HuH-7 (cell line): ENCODE measurements at regions not wholly inside any gene's neighbourhood (a gene's known extent, or its start where the extent isn't known, plus 50 kb on each side); places are given as distances from the start of the nearest gene placed in this dataset.

Experiments used
- DNase-seq: peaks from one replicate; pipeline ENCODE4 v3.0.0; 2011; ENCODE audit warnings: low spot score

DNA sequence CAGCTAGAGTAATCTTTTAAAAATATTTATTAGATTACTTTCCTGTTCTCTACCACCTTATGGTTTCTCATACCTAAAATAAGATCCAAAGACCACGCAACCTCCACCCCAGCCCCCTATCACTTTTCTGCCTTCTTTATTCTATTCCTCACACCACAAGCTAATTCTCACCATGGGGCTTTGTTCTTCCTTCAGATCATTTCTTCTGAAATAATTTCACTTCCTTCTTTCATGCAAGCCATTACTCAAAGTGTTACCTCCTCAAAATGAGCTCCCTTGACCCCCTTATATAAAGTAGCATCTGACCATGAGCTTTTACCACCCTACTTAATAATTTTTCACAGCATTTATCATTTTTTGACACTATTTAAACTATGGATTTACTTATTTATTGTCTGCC is 233.2 kb upstream of the TMCO5A start:
- DNase-seq, result no peak

DNA sequence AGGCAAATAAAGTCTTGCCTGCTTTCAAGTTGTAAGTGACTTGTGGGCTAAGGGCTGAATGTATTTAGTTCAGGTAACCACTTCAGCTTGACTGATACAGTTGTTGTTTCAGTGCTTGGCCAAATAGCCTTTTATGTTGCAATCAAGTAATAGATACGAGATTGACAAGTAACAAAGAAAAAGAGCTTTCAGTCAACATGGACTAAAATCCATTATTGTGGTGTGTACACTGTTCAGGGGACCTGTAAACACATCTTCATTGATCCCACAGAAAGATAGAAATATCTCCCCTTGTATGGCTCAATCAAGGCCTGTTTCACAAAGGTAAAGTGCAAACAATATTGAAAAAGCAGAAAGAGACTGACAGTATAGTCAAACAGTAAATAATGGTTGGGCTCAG is 224.8 kb upstream of the TMCO5A start:
- peak; percentile 1 for DNase-seq

DNA sequence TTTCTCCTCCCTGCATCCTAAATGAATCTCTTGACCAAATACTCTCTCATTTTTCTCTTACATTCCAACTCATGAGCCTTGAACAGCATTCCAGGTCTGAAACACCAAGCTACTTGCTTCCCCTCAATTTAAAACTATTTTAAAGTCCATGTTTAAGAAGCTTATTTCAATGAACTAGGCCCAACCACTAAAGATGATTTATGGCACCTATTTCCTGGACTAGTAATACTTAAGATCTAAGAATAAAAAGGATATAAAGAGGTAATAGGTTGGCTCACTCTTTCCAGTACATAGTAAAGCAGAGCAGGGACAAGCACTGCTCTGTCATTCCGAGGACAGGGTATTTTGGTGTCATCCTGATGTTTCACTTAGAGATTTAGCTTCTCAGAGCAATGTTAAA is 219.3 kb upstream of the TMCO5A start:
- no peak for DNase-seq

DNA sequence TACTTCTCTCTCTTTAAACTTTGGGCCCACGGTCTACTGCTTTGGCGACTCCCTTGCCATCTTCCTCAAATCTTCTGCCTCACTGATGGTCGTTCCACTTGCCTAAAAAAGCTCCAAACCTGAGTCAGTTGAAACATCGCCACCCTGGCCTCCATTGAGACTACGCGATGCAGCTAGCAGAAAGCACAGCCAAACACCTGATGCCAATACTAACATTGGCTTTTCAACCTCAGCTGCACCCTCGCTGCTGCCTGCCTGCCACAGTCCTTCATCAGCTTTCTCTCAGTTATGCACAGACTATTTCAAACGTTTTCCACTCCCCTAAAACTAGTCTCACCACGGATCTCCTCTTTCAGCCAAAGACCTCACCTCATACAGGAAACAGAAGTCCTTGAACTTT is 214.2 kb upstream of the TMCO5A start:
- DNase-seq, result no peak

DNA sequence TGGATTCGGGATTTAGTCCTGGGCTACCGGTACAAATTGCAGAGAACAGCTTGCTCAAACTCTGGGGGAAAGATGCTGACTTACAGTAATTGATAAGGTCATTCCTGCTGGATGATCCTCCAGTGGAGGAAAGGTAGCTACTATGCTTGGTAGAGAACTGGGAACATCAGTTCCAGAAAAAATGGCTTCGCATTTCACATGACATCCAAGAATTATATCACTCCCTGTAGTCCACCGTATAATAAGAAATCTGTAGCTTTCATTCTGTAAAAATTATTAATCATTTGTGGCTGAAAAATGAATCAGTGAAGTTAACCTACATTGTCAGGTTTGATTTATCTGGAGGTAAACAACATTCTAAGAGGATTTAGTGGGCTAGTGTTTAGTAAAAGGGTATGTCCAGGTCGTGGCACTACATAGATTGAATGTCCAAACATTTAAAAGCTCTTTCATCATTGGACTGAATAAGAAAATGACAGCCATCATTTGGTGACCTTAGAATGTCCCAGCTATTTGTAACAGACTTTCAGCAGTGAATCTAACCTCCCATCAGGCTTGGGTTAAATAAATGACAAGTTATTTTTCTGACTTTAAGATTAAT is 203.2 kb upstream of the TMCO5A start:
- no peak for DNase-seq

DNA sequence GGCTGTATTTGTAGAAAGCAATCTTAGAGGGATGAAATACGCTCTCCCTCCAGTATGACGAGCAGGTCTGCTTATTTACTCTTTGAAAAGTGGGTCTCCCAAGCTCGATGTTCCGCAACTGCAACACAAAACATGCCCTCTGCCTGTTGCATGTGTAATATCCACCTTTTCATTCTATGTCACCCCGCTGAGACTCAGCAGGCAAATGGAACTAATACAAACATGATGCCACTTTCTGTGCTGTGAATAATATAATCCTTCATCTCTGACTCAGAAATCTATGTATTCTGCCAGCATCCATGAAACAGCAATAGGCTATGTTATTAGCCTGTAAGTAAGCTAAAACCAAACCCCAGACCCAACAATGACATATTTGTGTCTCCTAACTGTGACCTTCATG is 200.8 kb upstream of the TMCO5A start:
- DNase-seq, result no peak

DNA sequence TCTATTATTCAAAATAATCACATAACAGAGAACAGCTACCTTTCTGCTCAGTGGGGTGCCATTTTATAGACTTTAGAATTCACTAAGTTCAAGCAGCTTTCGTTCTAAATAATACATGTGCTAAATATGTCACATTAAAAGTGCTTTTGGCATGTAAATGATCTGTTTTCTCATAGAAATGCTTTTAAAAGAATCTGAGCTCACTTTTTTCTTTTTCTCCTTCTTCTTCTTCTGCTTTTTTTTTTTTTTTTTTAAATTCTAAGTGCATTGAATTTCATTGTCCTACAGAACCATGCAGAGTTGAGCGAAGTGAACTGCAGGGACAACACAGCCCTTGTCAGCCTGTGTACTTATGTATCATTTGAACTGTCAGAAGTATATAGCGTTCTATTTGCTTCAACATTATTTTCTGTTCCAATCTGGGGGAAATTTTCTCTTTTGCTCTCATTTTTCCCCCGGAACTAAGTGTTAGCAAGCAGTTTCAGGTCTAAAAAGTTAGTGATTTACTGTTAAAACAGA is 193.8 kb upstream of the TMCO5A start:
- DNase-seq, result no peak

DNA sequence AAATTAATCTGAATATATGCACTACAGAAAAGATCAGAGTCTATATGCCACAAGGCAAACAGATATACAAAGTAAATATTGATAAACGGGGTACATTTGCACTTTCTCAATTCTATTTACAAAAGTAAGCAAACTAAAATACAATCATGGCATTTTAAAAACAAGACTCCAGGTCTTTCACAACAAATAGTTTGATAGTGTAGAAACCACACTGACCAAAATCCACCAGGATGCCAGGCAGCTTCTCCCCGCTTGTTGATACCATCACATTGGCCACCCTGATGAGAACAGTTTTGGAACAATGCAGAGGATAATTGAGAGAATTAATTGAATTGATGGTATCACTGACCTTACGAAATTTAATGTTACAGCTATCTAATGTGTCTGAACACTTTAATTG is 190.6 kb upstream of the TMCO5A start:
- no peak for DNase-seq

DNA sequence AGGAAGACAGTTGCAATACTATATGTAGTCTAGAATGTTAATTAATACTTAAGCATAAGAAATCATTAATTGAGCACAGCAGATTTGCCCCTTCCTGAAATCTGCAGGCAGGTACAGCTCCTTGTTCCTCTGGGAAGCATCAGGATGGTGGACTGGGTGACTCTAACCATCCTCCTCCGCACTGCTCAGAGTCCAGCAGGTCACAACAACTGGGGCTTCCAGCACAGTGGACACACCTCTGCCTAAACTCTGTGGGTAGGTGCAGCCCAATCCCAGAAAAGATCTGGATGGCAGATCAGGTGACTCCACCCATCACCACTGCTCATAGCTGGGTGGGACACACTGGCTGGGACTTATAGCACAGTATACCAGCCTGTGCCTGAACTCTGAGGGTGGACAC is 189.9 kb upstream of the TMCO5A start:
- DNase-seq, result no peak

DNA sequence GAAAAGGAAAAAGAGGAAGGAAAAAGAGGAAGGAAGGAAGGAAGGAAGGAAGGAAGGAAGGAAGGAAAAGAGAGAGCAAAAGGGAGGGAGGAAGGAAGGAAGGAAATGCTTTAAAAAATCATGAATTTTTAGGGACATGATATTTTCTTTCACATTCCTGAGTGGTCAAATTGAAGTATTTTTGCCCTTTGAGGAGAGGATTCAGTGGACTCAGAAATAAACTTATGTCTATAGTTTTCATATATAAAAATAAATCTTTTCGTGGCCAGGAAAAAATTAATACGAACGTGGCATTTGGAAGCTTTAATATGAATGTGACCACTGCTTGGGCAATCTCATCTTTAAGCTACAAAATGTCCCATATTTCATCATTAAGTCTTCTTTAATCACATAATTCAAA is 183.0 kb upstream of the TMCO5A start:
- no peak for DNase-seq

DNA sequence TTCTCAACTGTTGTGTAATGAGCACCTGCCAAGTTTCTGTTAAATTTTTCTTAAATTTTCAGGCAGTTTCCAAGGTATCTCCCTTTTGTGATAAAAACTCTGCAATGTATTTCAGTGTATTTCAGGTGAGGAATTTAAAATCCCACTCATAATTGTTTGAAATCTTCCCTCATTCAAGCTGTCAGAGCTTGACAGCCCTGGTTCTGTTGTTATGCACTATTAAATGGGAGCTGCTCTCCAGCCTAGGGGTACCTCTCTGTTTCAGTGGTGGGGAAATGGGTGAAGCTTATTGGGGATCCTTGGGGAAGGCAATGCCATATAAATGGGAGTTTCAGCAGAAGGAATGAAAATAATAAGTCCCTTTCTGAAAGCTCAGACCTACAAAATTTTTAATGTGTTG is 178.0 kb upstream of the TMCO5A start:
- no peak for DNase-seq

DNA sequence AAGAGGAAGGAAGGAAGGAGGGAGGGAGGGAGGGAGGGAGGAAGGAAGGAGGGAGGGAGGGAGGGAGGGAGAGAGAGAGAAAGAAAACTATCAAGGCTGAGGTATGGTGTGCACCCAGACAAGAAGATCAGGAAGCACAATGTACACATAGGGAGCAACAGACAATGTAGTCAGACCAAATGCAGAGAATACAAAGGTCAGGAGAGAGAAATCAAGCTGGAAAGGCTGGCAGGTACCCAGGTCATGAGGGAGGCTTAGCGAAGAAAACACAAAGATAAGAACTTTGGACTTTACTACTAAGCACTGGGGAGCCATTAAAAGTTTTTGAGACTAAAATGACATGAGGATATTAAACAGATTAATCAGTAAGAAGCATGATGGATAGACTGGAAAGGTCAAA is 176.0 kb upstream of the TMCO5A start:
- peak; percentile 8 for DNase-seq

DNA sequence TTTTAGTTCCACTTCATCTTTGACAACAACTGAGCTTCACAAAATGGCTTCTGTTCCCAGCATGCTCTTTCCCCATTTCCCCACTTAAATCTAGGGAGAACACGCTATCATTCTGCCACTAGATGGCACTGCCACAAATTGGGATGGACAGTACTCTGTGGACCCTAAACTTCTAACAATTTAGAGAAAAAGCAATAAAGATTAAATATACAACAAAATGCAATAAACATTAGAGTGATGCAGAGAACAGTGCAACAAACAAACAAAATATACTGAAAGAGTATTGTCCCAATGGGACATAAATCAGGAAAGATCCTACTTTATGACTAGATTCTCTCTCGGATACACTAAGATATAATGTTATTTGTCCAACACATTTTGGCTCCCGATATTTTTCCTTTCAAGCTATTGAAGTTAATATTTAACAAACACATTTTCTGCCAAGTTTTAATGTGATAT is 169.7 kb upstream of the TMCO5A start:
- DNase-seq, result peak; percentile 15

DNA sequence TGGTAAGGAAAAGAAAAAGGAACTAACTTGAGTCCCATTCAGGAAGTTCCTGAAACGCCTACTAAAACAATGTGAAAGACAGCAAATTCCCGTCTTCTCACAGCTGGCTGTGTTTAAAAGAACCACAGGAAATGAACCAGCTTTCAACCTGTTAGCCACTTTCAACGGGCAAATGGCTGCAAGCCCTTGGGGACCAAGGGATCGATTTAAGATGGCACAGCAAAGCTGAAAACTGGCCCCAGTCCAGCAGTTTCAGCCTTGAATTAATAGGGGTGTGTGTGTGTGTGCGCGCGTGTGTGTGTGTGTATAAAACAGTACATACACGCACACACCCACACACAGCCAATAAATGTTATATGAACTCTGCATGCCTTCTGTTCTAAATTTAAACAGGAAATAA is 168.7 kb upstream of the TMCO5A start:
- no peak for DNase-seq

DNA sequence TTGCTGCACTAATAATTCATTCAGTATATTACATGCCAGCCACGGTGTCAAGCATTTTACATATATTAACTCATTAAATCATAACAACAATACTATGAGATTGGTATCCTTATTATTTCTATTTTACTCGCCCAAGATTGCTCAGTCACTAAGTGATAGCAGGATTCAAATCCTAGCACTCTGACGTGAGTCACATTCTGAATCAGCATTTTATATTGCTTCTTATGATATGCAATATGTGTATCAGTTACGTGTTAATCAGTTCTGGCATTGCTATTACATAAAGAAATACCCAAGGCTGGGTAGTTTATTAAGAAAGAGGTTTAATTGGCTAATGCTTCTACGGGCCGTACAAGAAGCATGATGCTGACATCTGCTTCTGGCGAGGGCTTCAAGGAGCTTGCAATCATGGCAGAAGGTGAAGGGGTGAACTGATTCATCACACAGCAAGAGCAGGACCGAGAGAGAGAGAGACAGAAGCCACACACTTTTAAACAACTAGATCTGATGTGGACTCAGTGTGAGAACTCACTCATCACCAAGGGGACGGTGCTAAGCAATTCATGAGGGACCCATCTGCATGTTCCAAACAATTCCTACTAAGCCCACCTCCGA is 166.5 kb upstream of the TMCO5A start:
- no peak for DNase-seq

DNA sequence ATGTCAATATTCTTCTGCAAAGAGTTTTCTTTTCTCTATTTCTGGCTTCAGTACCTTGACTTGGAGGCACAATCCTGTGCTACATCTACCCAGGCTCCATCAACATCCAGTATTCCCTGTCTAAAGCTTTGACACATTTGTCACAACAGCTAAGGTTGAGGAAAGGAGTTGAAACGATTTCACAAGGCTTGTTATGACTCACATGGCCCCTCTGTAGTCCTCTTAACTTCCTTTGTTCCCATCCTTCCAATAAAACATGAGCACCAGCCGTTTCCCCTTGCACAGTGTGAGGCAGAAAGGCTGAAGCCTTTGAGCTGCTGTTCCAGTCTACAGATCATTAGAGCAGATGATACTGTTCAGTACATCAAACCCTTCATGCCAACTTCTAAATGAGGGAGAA is 163.0 kb upstream of the TMCO5A start:
- DNase-seq, result no peak

DNA sequence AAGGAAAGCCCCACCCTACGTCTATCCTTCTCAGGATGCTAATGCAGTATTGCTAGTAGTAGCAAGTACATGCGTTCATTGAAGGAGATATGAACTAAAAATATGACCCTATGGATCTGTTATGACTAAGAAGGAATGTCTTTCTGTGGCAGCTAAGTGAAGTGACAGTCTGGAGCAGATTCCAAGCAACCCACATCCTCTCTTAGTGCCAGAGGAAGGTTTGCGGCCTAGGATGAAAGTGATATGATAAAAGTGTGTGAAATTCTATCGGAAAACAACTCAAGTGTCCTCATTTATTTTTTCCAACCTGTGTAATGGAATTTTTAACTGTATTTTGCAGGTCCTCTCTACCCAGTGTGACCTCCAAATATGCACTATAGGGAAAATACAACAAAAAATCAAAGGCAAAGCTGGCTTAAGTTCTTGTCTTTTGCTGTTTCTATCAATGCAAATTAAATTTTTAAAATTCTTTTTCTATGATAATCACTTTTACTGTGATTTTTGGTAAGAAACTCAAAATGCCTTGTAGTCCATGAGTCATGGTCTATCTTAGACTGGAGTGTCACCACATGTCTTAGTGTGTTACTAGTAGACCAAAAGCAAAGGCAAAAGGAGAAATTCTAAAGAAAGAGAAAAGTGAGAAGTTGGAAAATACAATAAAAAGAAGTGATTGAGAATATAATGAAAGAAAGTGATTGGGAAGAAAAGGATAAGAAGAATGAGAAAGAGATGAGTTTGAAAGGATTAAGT is 161.2 kb upstream of the TMCO5A start:
- DNase-seq, result no peak

DNA sequence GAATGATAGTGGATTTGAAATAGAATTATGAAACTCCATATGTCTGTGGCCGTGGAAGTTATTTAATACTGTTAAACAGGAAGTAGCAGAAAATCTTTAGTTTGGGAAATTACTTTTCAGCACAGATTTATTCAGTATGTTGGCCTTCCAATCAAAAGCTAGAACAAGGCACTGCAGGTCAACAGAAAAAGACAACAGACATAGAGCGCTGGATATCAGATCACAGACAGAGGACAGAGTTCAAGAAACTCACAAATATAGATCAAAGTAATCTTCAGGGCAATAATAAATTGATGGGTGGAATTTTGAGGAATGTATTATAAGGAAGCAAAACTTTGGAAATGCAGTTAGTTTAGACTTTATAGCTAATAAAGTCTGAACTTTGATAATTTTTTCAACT is 159.5 kb upstream of the TMCO5A start:
- DNase-seq, result no peak

DNA sequence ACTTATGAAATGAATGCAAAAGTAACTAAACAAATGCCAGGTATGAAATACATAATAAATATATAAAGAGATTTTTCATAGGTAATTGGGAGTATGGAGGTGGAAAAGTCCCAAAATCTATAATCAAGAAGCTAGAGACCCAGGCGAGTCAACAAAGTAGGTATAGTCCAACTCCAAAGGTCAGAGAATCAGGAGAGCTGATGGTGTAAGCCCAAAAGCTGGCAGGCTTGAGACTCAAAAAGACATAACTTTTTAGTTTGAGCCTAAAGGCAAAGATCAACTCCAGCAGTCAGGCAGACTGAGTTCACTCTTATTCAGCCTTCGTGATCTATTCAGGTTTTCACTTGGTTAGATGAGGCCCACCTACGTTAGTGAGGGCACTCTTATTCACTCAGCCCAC is 157.4 kb upstream of the TMCO5A start:
- no peak for DNase-seq

DNA sequence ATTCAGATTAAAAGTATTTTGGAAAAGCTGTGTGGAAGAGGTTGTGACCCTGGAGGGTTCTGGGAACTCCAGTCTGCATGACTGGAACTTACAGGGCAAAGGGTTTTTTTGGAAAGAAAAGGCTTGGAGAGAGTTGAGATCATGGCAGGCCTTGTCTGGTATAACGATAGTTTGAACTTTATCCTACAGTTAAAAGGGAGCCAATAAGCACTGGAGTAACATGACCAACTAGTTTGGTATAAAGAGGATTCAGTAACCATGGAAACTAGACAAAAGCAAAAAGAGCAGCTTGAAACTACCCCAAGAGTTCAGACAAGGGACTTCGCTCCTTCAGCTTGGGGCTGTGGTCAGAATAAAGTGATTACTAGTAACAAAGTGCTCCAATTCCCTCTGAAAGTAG is 151.2 kb upstream of the TMCO5A start:
- DNase-seq, result no peak

DNA sequence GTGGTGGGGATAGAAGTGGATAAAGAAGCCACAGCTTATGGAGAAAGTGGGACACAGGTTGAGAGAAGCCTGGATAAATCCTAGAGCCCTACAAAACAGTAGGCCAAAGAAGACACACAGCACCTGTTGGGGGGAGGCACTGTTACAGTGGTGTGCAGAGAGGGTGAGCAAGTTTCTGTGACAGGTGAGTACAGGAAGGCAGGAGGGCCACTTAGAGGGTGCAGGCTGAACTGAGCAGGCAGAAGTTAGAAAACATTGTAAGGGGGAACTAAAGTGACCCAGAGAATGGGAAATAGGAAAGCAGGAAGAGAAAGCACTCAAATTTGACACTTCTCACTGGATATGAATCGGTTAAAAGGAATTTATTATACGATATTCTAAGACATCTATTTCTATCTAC is 146.1 kb upstream of the TMCO5A start:
- DNase-seq, result no peak

DNA sequence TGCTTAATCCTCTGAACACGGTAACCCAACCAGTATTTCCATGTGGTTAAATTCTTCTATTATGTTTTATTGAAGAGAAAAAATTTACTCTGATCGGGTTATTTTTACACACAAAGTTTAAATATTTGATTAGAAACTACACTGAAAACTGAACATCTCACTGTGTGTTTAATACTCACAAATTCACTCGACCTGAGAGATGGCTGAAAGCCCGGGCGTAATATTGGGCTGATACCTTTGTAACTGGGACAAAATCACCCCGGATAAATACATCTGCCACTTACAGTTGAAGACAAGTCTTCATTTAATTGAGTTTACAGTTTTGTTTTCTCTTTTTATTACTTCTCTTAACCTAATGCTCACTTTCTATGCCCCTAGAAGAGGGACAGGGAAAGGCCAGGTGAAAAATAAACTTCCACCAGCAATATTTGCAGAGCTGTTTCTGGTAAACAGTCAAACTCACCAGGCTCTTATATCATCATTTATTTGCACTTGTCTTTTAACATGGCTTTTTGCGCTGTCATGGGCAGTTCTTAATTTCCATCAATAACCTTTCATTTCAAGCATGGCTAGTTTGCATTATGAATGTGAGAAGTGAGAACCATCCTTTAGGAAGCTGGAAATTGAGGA is 145.6 kb upstream of the TMCO5A start:
- DNase-seq, result no peak

DNA sequence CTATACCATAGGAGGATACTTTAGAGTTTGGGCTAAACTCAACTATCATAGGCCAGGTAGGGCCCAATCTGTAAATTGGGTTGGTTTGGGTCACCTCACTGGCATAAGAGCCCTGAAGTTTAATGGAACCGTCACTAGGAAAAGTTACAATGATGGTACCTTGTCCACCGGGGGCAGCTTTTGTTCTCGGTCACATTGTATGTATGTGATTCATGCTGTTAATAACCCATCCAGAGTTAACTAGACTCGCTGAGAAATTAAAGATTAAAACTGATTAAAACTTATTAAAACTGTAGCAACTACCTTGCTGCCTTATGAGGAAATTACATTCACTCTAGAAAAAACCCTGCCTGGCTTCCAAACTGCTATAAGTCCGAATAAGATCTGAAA is 145.0 kb upstream of the TMCO5A start:
- DNase-seq, result no peak
